GM12874 (cell line): ENCODE measurements at regions not wholly inside any gene's neighbourhood (a gene's known extent, or its start where the extent isn't known, plus 50 kb on each side); places are given as distances from the start of the nearest gene placed in this dataset.

Experiments
- CTCF ChIP-seq: IDR thresholded peaks from 2 replicates; pipeline ENCODE4 v1.5.1; 2011; ENCODE audit warnings: low read depth, mild to moderate bottlenecking, control low read depth, low read length, moderate library complexity; ENCODE audit not compliant: insufficient read depth

DNA sequence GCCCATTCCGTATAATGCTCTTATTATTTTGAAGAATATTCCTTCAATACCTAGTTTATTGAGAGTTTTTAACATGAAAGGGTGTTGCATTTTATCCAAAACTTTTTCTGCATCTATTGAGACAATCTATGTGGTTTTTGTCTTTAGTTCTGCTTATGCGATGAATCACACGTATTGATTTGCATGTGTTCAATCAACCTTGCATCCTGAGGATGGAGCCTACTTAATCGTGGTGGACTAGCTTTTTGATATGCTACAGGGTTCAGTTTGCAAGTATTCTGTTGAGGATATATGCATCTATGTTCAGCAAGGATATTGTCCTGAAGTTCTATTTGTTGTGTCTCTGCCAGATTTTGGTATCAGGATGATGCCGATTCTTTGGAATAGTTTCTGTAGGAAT lies 1070.3 kb upstream of the CDH18 start:
- TF ChIP-seq CTCF: no peak

GRCh38 chr5:21051945-21052344 lies 1063.9 kb upstream of the CDH18 start:
- no peak for TF ChIP-seq CTCF

DNA sequence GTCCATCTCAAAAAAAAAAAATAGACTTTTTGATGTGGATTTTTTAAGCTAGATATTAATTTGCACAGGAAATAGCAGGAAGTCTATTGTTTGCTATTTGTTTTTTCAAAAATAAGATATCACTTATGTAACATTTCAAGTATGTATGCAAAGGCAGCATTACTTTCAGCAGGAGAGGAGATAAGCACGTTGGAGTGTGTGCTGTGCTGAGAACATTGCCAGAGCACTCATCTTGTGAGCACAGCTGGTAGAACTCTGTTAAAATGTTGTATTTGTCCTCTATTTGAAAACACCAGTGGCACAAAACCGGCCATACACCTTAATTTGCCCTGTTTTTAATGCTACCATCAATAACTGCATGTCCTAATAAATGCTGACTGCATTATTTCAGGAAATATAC lies 1061.9 kb upstream of the CDH18 start:
- no peak for TF ChIP-seq CTCF

GRCh38 chr5:21030981-21031380 lies 1043.0 kb upstream of the CDH18 start:
- no peak for TF ChIP-seq CTCF

DNA sequence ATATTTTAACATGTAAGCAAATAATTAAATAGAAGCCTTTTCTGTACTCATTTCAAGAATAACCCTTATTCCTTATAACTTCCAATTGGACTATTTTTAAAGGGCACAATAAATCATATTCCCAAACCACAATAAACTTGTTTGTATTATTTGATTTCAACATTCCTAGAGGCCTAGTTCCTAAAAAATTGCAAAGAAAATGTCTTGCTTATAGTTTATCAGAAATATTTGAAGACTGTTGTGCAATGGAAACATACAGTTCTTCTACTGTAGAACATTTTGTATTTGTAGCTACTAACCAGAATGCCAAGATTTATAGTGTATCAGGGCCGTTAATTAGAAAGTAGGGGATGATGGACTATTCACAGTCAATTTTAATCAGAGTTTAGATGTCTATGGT lies 1037.0 kb upstream of the CDH18 start:
- TF ChIP-seq CTCF: no peak

DNA sequence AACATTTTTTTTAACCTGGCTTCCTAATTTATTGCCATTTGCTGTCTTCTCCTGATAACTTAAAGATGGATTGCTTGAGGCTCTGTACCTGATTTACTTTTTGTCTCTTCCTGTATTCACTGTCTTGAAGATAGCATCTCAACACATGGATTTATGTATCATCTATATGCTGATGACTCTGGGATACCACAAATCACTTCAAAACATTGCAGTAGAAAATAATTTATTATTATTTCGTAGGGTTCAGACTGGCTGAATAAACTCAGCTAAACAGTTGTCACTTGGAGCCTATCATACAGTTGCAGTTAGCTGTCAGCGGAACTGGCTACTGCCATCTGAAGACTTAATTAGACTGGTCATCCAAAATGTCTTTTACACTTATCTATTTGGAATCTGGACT lies 1025.2 kb upstream of the CDH18 start:
- TF ChIP-seq CTCF: no peak

GRCh38 chr5:21007781-21008180 lies 1019.8 kb upstream of the CDH18 start:
- TF ChIP-seq CTCF: no peak

GRCh38 chr5:20985754-20986153 lies 997.8 kb upstream of the CDH18 start:
- no peak for TF ChIP-seq CTCF
